H1 (cell line): ENCODE measurements at regions not wholly inside any gene's neighbourhood (a gene's known extent, or its start where the extent isn't known, plus 50 kb on each side); places are given as distances from the start of the nearest gene placed in this dataset.

Experiments used
- CHD7 ChIP-seq: fragments of 300-600 bp; sonication (generic); IDR thresholded peaks from 2 replicates; pipeline ENCODE4 v1.7.1; 2012; ENCODE audit warnings: low read length, moderate library complexity, mild to moderate bottlenecking, inconsistent platforms; ENCODE audit not compliant: insufficient replicate concordance
- SIN3A ChIP-seq, 2 experiments: IDR thresholded peaks in 1 of 2; conservative IDR thresholded peaks in 1 of 2; 2 replicates each; pipeline ENCODE4 v1.6.1; 2011 to 2012; ENCODE audit warnings: low read length in 2 of 2, improper control_type of control experiment in 1 of 2, low read depth in 1 of 2, mild to moderate bottlenecking in 1 of 2
- SUZ12 ChIP-seq: fragments of 200-600 bp; sonication (generic); IDR thresholded peaks from 2 replicates; pipeline ENCODE4 v1.6.1; 2012; ENCODE audit warnings: mild to moderate bottlenecking, inconsistent platforms, low read length, moderate library complexity, mixed read lengths

- TF ChIP-seq CHD7 (no peak), SIN3A (conservative IDR thresholded peaks at IDR 0.05 in 1 of 2, IDR thresholded peaks at IDR 0.05 in 1 of 2; ENCODE audit: low read depth in 1 of 2, low read length in 2 of 2) (no peak), SUZ12 (no peak)
Measured at GRCh38 chr9:111113712-111114111, 75.4 kb upstream of the LPAR1 start (continued).
